Cerebellar cortex (tissue), 1 donor: ENCODE measurements at regions not wholly inside any gene's neighbourhood (a gene's known extent, or its start where the extent isn't known, plus 50 kb on each side); places are given as distances from the start of the nearest gene placed in this dataset.

Experiments
- DNase-seq: peaks from one replicate; pipeline ENCODE4 v3.0.0-alpha.2; 2015; ENCODE audit warnings: low spot score

GRCh38 chr1:239600588-239600987 is 214.2 kb downstream of the CHRM3 start:
- no peak for DNase-seq

DNA sequence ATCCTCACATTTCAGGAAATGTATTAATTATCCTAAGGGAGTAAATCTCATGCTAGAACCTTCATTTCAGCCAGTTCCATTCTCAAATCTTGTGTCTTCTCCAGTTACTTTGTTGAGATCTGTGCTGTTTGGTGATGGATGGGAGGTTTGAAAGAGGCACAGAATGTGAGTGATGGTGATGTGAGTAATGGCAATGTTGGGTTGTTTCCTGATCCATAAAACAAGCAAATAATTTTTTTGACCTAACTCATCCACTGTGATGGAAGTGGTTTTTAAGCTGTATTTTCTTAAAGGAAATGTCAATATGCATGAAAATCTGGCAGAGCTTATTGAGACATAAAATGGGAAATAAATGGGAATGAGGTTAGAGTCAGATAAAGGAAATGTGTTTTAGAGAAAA is 214.7 kb downstream of the CHRM3 start:
- no peak for DNase-seq

GRCh38 chr1:239603530-239603929 is 217.2 kb downstream of the CHRM3 start:
- no peak for DNase-seq

DNA sequence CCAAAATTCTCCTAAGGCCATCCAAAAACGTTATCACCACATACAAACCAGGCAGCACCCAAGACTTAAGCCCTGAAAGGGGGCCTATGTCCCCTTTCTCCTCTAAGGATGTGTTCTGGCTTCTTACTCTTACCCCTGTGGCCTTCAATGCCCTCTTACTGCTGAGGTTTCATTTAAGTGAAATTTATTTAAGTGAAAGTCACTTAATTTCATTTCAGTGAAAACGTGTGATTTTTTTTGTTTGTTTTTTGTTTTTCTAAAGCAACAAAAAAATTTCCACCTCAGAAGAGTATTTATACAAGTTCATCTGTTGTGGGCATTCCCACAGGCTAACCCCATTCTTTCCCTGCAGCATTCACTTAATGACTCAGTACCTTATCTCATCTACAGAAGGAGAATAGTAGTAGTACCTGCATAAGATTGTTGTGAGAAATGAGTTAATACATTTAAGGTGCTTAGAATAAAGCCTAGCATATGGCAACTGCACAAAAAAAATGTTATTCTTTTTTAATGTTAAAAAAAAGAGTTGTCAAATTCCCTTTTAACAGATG is 220.6 kb downstream of the CHRM3 start:
- no peak for DNase-seq

DNA sequence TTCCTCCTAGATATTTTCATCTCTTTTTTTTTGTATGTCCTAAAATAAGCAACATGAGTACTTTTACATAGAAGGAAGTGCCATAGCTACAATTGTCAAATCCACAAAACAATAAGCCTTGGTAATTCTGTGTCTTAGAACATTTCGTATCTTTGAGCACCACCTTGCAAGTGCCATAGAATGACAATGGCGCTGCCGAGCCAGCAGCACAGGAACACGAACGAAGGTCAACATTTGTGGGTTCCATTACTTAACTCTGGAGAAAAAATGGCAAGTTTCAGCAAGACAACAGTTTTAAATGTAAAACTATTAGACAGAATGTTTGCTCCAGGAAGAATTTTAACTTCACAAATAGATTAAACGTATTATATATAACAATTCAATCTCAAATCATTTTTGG is 222.1 kb downstream of the CHRM3 start:
- DNase-seq: no peak

DNA sequence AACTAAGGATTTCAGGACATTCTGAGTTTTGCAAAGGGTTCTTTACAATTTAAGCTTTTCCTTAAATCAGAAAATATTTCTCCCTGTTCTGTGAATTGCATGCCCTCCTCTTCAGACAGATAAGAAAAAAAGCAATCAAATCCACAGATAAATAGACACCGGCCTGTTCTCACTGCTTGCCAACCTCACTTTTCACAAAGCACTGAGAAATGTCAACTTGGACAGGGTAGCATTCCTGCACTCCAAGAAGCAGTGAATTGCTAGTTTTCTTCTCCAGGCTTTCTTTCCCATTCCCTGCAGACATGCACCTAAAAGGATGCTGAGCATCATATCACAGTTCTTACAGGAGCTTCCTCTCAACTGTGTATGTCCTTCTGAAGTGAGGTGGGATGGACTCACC is 226.0 kb downstream of the CHRM3 start:
- DNase-seq: no peak

DNA sequence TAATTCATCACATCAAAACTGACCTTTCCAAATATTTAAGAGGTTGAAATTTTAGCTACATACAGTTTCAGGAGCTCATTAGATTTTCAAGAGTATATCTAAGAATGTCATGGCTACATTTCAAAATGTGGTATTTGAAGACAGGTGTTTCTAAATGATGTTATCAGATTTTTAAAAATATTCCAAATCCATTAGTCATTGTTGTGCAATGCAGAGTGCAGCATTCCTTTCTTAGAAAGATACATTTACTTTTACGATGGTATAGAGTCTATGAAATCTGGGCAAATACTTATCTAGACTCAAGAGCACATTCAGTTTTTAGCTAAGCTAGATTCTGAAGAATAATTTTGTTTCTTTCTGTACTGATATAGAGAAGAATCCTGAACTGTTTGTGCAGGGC is 230.3 kb downstream of the CHRM3 start:
- DNase-seq: no peak

GRCh38 chr1:239617259-239617658 is 230.9 kb downstream of the CHRM3 start:
- no peak for DNase-seq

- no peak for DNase-seq
These were observed 231.4 kb downstream of the CHRM3 start for GRCh38 chr1:239617731-239618130.

DNA sequence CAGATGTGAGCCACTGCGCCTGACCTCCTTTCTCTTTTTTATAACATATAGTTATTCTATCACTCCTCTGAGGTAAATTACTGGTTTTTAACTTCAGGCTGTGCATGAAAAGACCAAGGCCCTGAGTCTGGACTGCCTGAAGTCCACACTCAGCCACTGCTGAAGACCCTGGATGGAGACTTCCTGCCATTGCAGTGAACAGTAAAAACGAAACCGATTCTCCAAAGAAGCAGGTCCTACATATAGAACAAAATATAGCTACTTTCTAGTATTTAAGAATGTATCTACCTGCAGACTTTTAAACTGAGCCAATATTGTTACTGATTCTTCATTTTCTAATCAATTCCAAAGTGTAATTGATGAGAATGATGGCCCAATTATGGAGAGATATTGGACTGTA is 232.8 kb downstream of the CHRM3 start:
- DNase-seq: no peak

DNA sequence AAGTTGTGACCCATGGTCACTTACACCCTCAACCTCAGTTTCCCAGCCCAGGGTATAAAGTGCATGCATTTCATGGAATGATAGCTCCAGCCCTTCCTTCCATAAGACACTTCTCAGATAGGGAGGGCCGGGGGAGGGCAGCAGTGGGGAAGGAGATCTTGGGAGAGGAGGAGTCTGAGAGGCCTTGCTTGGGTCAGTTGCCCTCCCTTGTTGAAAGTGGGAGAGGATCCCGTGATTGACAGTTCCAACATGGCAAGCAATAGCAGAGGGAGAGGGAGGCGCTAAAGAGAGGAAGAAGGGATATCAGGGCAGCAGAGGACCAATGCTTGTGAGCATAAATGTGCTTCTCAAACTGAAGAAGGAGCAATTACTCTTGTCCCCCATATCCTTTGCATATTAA is 244.4 kb downstream of the CHRM3 start:
- DNase-seq: no peak

GRCh38 chr1:239633432-239633831 is 247.1 kb downstream of the CHRM3 start:
- no peak for DNase-seq

GRCh38 chr1:239635276-239635675 is 248.9 kb downstream of the CHRM3 start:
- no peak for DNase-seq

- DNase-seq: no peak
These were observed 250.0 kb downstream of the CHRM3 start for GRCh38 chr1:239636347-239636746.

- no peak for DNase-seq
These were observed 258.2 kb downstream of the CHRM3 start for GRCh38 chr1:239644604-239645003.

- no peak for DNase-seq
These were observed 260.7 kb downstream of the CHRM3 start for GRCh38 chr1:239647045-239647444.

- DNase-seq: no peak
These were observed 261.7 kb downstream of the CHRM3 start for GRCh38 chr1:239647964-239648632.

DNA sequence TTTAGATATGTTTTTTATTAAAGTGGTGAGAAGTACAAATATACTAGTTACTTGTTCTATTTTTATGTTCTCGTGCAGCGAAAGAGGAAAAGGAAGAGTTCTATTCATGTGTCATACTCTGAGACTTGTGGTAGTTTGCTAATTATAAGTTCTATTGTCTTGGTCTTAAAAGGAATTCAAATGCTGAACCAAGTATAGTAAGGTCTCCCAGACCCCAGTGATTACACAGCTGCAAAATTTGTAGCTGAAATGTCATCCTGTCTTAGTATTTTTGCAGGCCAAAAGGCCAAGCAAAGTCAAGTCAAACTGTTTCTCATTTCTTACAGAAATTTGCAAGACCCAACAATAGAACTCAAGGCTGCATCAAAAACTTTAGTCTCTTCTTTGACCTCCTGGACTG is 268.7 kb downstream of the CHRM3 start:
- no peak for DNase-seq

DNA sequence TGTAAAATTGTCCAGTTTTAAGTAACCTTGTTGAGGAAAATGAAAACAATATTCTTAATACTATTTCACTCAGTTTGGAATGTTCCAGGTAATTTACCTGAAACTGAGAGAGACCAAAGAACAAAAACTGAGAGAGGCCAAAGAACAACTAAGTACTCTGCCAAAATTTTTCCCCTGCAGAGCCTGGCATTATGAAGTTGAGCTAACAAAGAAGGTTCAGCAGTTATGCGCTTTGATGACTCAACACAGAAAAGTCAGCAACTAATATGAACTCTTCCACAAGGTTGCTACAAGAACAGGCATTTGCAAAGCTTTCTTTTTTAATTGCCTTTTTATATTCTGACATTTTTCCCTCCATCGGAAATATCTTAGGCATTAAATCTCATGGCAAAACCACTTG is 270.9 kb downstream of the CHRM3 start:
- DNase-seq: no peak

GRCh38 chr1:239662950-239663349 is 276.6 kb downstream of the CHRM3 start:
- DNase-seq: no peak

DNA sequence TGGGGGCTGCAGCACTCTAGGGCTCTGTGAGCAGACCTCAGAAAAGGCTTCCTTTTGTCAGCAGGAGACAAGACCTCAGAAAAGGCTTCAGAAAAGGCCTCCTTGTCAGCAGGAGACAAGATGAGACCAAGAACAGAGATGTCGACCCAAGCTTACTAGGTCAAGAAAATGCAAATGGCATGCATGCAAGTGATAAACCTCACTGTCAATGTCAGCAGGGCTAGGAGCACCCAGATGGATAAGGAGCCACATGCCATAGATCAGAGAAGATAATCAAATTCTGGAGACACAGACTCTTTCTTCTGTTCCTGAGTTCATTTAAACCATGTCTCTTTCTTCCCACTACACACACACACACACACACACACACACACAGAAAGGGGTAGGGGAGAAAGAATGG is 285.9 kb downstream of the CHRM3 start:
- no peak for DNase-seq

GRCh38 chr1:239675735-239676134 is 289.4 kb downstream of the CHRM3 start:
- DNase-seq: no peak

DNA sequence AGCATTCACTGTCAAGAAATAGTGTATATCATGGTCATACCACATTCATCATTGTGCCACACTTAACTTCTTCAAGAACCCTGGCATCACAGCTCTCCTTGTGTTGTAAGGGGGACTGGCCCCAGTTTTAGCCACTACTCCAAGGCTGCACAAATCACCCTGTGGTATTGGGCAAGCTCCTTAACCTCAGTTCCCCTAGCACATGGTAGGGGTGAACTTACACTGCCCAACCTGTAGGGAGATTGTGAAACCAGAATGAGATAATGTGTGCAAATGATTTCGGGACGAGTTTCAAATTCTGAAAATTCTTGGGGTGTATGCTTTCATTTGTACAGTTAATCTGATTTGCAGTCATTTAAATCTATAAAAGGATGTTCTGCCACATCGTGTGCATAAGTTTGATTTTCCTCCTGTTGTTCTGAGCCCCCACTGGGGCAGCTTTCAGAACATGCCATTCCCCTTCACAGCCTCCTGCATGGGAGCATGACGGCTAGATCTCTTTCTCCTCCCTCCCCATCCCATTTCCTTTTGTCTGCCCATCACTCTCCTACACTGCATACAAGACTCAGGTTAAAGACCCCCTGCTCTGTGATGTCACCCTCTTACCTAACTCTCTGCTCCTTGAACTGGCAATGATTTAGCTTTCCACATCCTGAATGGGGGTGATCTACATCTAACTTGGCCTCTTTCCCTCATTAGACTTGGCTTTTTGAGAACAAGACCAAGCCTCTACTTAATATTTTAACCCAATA is 290.3 kb downstream of the CHRM3 start:
- no peak for DNase-seq

DNA sequence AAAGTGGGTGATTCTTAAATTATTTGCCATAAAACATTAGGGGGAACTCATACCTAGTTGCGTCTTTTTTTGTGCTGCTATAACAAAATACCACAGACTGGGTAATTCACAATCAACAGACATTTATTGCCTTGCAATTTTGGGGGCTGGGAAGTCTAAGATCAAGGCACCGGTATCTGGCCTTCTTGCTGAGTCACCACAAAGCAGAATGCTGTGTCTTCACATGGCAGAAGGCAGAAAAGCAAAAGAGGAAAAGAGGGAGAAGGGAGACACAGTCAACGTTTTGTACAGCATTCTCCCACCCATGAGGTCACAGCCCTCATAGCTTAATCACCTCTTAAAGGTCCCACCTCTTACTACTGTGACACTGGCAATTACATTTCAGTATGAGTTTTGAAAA is 291.0 kb downstream of the CHRM3 start:
- no peak for DNase-seq
